Medulla oblongata (tissue), 1 donor: ENCODE measurements at regions not wholly inside any gene's neighbourhood (a gene's known extent, or its start where the extent isn't known, plus 50 kb on each side); places are given as distances from the start of the nearest gene placed in this dataset.
"Not testable (repeated sequence)": the region's sequence is repeated elsewhere in the genome, so short reads cannot be mapped to it uniquely, and the experiment has no call there.

Experiments used
- DNase-seq: peaks from one replicate; pipeline ENCODE4 v3.0.0-alpha.2; 2015; ENCODE audit errors: extremely low spot score

GRCh38 chr18:79596446-79597175 is 83.0 kb upstream of the CTDP1 start:
- no peak for DNase-seq

GRCh38 chr18:79597176-79597830 is 82.3 kb upstream of the CTDP1 start:
- no peak for DNase-seq

GRCh38 chr18:79597831-79598632 is 81.6 kb upstream of the CTDP1 start:
- DNase-seq, result no peak

GRCh38 chr18:79598633-79599175 is 80.9 kb upstream of the CTDP1 start:
- no peak for DNase-seq

GRCh38 chr18:79599441-79599931 is 80.1 kb upstream of the CTDP1 start:
- DNase-seq, result no peak

- no peak for DNase-seq
Observed at GRCh38 chr18:79600141-79600540, 79.5 kb upstream of the CTDP1 start.

GRCh38 chr18:79600596-79600995 is 79.0 kb upstream of the CTDP1 start:
- no peak for DNase-seq

GRCh38 chr18:79601234-79601633 is 78.4 kb upstream of the CTDP1 start:
- no peak for DNase-seq

GRCh38 chr18:79603321-79604204 is 76.0 kb upstream of the CTDP1 start:
- no peak for DNase-seq

- no peak for DNase-seq
Observed at GRCh38 chr18:79604205-79604912, 75.2 kb upstream of the CTDP1 start.

GRCh38 chr18:79604913-79605880 is 74.4 kb upstream of the CTDP1 start:
- no peak for DNase-seq

- DNase-seq, result not testable (repeated sequence)
Observed at GRCh38 chr18:79606071-79606470, 73.5 kb upstream of the CTDP1 start.

- no peak for DNase-seq
Observed at GRCh38 chr18:79606621-79607331, 72.8 kb upstream of the CTDP1 start.

- DNase-seq, result no peak
Observed at GRCh38 chr18:79607361-79607952, 72.1 kb upstream of the CTDP1 start.

GRCh38 chr18:79608069-79608468 is 71.5 kb upstream of the CTDP1 start:
- no peak for DNase-seq

- DNase-seq, result no peak
Observed at GRCh38 chr18:79608535-79608934, 71.1 kb upstream of the CTDP1 start.

GRCh38 chr18:79608999-79609461 is 70.6 kb upstream of the CTDP1 start:
- DNase-seq, result no peak

- DNase-seq, result no peak
Observed at GRCh38 chr18:79609841-79610281, 69.7 kb upstream of the CTDP1 start.
